Middle frontal gyrus (tissue), 1 donor: ENCODE measurements at regions not wholly inside any gene's neighbourhood (a gene's known extent, or its start where the extent isn't known, plus 50 kb on each side); places are given as distances from the start of the nearest gene placed in this dataset.
A peak's percentile ranks its signal among the peaks of the same experiment; 100 is the strongest.

Source experiments
- DNase-seq: peaks from one replicate; pipeline ENCODE4 v3.0.0-alpha.2; 2015; ENCODE audit warnings: low spot score; ENCODE audit errors: extremely low spot score

DNA sequence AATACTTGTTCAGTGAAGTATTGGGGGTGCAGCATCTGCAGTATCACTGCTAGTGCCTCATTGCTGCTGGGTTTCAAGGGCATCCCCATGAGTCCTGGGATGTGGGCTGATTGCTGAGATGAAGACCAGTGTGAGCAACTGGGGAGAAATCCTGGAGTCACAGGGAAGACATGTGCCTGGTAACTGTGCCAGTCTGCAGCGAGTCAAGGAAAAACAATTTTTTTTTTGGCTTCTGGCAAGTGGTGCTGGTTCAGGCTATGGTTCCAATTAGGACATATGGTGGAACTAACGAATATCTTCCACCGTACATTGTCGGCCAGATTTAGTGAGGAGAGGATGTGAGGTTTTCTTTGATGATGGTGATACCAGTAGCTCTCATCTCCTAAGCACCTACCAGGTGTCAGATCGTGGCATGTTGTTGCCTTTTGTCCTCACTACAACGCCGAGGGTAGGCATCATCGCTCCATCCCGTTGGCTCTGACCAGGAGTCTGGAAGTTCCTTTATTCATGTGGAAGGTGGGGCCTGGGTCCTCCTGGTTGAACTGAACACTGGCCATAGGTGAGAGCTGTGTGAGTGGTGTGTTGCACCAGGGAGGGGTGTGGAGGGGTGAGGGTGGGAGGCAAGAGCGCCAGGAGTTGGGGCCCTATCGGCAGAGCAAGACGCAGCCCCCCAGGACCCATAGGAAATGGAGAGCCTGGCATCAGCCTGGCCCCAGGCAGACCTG lies 118.0 kb upstream of the HS6ST1 start:
- DNase-seq = peak; percentile 17

- no peak for DNase-seq
Measured at GRCh38 chr2:128437204-128437565, 118.5 kb upstream of the HS6ST1 start.

DNA sequence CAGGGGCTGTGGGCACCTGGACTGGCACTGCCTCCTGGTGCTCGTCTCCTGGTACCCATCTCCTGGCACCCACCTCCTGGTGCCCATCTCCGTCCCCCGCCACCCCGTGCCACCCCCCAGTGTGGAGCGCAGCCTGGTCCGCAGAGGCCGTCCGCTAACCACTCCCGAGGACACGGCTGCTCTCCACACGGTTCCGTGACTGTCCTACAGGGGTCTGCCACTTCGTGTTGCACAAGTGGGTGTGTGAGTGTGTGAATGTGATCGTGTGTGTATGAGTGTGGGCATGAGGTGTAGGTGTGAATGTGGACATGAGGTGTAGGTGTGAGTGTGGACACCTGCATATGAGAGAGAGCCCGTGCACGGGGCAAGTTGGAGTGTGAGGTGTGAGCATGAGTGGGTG lies 119.4 kb upstream of the HS6ST1 start:
- DNase-seq = no peak

DNA sequence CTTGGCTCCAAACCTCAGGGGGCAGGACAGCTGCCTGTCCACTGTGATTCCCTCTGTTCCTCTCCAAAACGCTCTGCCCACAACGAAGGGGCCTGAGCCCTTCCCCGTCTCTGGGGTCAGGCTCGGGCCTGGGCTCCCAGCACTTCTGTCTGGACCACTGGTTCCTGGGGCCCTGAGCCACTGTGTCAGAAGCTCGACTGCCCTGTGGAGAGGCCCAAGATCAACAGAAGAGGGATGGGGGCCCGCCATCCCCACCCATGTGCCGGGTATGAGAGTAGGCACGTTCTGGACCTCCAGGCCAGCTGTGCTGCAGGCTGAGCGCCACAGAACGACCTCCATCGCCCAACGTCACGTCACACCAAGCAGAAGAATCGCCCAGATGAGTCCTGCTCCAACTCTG lies 119.9 kb upstream of the HS6ST1 start:
- DNase-seq = no peak

DNA sequence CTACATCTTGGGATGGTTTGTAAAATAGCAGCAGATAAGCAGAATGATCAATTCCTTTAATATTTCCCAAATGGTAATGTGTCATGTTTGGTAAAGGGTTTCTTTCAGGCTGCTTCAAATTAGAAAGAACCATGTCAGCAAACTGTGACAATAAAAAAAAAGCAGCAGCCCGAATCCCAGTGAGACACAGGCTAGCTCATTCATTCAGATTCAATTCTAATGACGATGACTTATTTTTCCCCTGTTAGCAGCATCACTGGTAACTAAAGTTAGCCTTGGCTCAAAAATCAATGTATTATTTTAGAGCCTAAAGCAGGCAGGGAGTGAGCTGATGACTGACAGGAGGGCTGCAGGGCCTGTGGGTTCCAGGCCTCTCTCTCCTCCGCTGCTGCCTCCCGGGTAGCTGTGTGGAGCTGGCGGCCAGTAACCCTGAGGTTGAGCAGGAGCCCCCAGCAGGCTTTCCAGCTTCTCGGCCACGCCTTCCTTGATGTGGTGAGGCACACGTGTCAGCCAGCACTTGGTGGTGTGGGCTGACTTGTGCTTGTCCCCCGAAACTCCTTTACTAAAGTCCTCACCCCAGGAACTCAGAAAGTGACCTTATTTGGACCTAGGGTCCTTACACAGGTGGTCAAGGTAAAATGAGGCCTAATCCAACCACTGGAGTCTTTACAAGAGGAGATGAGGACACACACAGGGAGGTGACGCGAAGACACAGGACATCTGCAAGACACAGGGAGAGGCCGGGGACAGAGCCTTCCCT lies 120.5 kb upstream of the HS6ST1 start:
- no peak for DNase-seq

GRCh38 chr2:128439791-128440665 lies 121.4 kb upstream of the HS6ST1 start:
- no peak for DNase-seq

DNA sequence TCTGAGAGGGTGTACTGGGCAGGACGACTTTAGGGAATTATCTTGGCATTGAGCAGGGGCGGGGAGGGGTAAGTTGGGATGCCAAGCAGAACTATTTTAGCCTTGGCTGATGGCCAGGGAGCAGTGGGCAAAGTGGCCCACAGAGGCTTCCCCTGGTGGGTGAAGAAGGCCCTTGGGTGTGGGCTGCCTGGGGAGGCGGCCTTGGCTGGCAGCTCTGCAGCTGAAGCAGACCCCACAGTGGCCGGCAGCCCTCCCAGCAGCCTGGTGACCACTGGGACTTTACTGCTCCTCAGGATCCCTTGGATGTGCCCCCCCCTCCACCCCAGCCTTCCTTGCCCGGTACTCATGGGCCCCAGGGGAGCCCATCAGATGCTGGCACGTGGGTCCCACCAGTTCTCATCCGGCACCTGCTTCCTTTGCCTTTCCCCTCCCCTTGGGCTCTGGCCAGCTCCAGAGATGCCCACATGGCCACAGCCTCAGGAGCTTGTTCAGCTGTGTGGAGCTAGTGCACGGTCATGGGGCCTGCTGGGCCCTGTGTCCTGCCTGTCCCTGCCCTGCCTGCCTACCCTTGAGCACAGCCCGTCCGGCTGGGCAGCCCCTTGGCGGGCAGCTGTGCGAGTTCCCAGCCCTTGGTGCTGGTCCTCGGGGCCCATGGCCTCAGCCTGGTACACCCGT lies 122.1 kb upstream of the HS6ST1 start:
- no peak for DNase-seq

- no peak for DNase-seq
Measured at GRCh38 chr2:128441341-128442052, 122.8 kb upstream of the HS6ST1 start.

DNA sequence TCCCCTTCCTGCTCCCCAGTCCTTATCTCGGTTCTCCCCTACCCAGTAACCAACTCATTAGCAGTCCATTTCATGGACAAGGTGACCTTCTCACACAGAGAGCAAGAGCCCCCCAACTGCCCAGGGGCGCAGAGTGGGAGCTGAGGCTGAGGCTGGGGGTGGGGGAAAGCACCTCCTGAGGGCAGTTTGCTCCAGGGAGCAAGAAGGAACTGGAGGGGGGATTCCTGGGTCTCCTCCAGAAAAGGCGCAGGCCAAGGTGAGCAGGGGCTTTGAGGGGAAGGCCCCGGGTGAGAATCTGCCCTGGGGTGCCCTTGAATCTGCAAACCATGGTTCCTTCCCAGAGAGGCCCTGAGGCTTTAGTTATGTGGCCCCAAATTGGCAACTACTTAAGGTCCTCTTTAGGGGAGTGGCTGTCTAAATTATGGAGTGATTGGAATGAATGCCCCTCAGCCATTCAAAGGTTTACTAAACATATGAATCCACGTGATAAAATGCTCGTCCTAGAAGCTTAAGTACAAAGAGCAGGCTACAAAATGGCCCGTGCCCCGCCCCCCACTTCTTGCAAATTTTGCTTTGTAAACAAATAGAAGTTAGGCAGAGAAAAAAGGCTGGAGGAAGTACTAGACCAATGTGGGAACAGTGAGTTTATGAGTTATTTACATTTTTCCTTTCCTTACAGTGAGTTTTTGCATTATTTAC lies 123.5 kb upstream of the HS6ST1 start:
- DNase-seq = no peak

- no peak for DNase-seq
Measured at GRCh38 chr2:128442891-128443302, 124.2 kb upstream of the HS6ST1 start.

- DNase-seq = no peak
Measured at GRCh38 chr2:128444121-128444771, 125.6 kb upstream of the HS6ST1 start.

- no peak for DNase-seq
Measured at GRCh38 chr2:128444816-128445522, 126.3 kb upstream of the HS6ST1 start.

- no peak for DNase-seq
Measured at GRCh38 chr2:128445523-128445900, 126.8 kb upstream of the HS6ST1 start.

- DNase-seq = no peak
Measured at GRCh38 chr2:128446049-128446873, 127.6 kb upstream of the HS6ST1 start.

DNA sequence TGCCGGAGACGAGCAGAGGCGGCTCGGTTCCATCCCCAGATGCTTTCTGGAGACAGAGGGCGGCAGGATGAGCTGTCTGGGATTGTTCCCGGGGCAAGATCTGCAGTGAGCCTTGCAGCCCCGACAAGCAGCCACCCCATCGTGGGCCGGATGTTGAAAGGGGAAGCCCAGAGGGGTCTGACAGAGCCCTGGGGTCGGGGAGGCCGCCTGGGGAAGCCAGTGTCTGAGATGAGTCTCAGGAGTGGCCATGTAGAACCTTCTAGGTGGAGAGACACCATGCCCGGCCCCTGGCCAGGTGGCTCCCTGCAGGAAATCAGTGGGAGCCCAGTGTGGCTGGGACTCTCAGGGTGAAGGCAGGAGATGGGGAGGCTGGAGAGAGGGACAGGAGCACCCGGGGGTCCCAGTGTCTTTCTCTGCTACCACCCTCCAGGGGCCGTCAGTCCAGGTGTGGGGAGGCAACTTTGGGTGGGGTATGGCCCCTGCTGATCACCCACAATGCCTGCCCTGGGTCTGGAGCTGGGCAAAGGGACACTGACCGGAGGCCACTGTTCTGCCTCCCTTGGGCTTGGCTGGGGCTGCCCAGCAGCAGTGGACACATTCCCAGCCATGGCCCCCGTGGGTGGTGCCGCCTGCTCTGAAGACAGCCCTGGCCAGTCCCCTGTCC lies 128.3 kb upstream of the HS6ST1 start:
- DNase-seq = no peak

- no peak for DNase-seq
Measured at GRCh38 chr2:128447538-128447995, 128.9 kb upstream of the HS6ST1 start.
